ENCODE measurements at regions not wholly inside any gene's neighbourhood (a gene's known extent, or its start where the extent isn't known, plus 50 kb on each side); places are given as distances from the start of the nearest gene placed in this dataset.

GRCh38 chr12:77486872-77487271, 343.8 kb upstream of the NAV3 start:
- TF ChIP-seq ZNF274 (IDR thresholded peaks at IDR 0.05; ENCODE audit: low read depth, low read length) (no peak), SUZ12 (IDR thresholded peaks at IDR 0.05; ENCODE audit: extremely low read depth, insufficient read depth, insufficient read length) (no peak)

Measured in NT2/D1 (cell line).